SK-N-SH treated with all-trans-retinoic acid at 6 μM for 48 hours (cell line): ENCODE measurements at regions not wholly inside any gene's neighbourhood (a gene's known extent, or its start where the extent isn't known, plus 50 kb on each side); places are given as distances from the start of the nearest gene placed in this dataset.
"Not testable (repeated sequence)": the region's sequence is repeated elsewhere in the genome, so short reads cannot be mapped to it uniquely, and the experiment has no call there.

ENCODE experiments used
- ARNTL ChIP-seq: fragments of 450-650 bp; formaldehyde crosslinking; IDR thresholded peaks from 2 replicates; pipeline ENCODE4 v1.5.0; 2020; ENCODE audit warnings: low read depth, mild to moderate bottlenecking, moderate library complexity, borderline replicate concordance
- BACH2 ChIP-seq: fragments of 250-450 bp; sonication (Bioruptor Pico); IDR thresholded peaks from 2 replicates; pipeline ENCODE4 v1.9.0; 2021; ENCODE audit warnings: mild to moderate bottlenecking, borderline replicate concordance
- CSDC2 ChIP-seq: fragments of 250-450 bp; sonication (Bioruptor Pico); IDR thresholded peaks from 2 replicates; pipeline ENCODE4 v1.5.0; 2020; ENCODE audit warnings: mild to moderate bottlenecking, moderate library complexity
- CSRNP3 ChIP-seq: fragments of 250-450 bp; sonication (Bioruptor Pico); IDR thresholded peaks from 2 replicates; pipeline ENCODE4 v1.5.1; 2021; ENCODE audit warnings: mild to moderate bottlenecking, moderate library complexity
- ESRRG ChIP-seq: fragments of 250-450 bp; sonication (Bioruptor Pico); IDR thresholded peaks from 2 replicates; pipeline ENCODE4 v1.6.1; 2021; ENCODE audit warnings: mild to moderate bottlenecking
- GLIS3 ChIP-seq: fragments of 250-450 bp; sonication (Bioruptor Pico); IDR thresholded peaks from 2 replicates; pipeline ENCODE4 v1.5.0; 2020; ENCODE audit warnings: mild to moderate bottlenecking, moderate library complexity
- PATZ1 ChIP-seq: fragments of 250-450 bp; sonication (Bioruptor Pico); IDR thresholded peaks from 2 replicates; pipeline ENCODE4 v1.8.0; 2020; ENCODE audit warnings: mild to moderate bottlenecking, moderate library complexity, borderline replicate concordance
- RARB ChIP-seq: fragments of 250-450 bp; sonication (Bioruptor Pico); IDR thresholded peaks from 2 replicates; pipeline ENCODE4 v1.8.0; 2021; ENCODE audit warnings: mild to moderate bottlenecking, moderate library complexity
- SNAI2 ChIP-seq: fragments of 250-450 bp; sonication (Bioruptor Pico); IDR thresholded peaks from 2 replicates; pipeline ENCODE4 v1.5.0; 2020; ENCODE audit warnings: mild to moderate bottlenecking, moderate library complexity
- TCF4 ChIP-seq: fragments of 250-450 bp; sonication (Bioruptor Pico); IDR thresholded peaks from 2 replicates; pipeline ENCODE4 v1.8.0; 2021; ENCODE audit warnings: mild to moderate bottlenecking, moderate library complexity, borderline replicate concordance
- TSHZ2 ChIP-seq: fragments of 250-450 bp; sonication (Bioruptor Pico); IDR thresholded peaks from 2 replicates; pipeline ENCODE4 v1.5.0; 2020; ENCODE audit warnings: mild to moderate bottlenecking, moderate library complexity
- ZFP3 ChIP-seq: fragments of 250-450 bp; sonication (Bioruptor Pico); IDR thresholded peaks from 2 replicates; pipeline ENCODE4 v1.5.0; 2020; ENCODE audit warnings: mild to moderate bottlenecking, moderate library complexity
- ZFP30 ChIP-seq: fragments of 450-650 bp; formaldehyde crosslinking; IDR thresholded peaks from 2 replicates; pipeline ENCODE4 v1.5.0; 2022; ENCODE audit warnings: mild to moderate bottlenecking, moderate library complexity
- TF ChIP-seq, protein P1 (sequence below): fragments of 250-450 bp; sonication (Bioruptor Pico); IDR thresholded peaks from 2 replicates; pipeline ENCODE4 v1.8.0; 2021; ENCODE audit warnings: low read depth, mild to moderate bottlenecking, moderate library complexity, borderline replicate concordance

- TF ChIP-seq ZFP3; TCF4; PATZ1 (CRISPR knock-in tag); ARNTL; SNAI2 (CRISPR knock-in tag); CSDC2 (CRISPR knock-in tag); GLIS3 (CRISPR knock-in tag); RARB; CSRNP3 (CRISPR knock-in tag); ZFP30 (CRISPR knock-in tag); BACH2 (CRISPR knock-in tag); ESRRG; TSHZ2 (CRISPR knock-in tag): not testable (repeated sequence)
- TF ChIP-seq, protein P1, sequence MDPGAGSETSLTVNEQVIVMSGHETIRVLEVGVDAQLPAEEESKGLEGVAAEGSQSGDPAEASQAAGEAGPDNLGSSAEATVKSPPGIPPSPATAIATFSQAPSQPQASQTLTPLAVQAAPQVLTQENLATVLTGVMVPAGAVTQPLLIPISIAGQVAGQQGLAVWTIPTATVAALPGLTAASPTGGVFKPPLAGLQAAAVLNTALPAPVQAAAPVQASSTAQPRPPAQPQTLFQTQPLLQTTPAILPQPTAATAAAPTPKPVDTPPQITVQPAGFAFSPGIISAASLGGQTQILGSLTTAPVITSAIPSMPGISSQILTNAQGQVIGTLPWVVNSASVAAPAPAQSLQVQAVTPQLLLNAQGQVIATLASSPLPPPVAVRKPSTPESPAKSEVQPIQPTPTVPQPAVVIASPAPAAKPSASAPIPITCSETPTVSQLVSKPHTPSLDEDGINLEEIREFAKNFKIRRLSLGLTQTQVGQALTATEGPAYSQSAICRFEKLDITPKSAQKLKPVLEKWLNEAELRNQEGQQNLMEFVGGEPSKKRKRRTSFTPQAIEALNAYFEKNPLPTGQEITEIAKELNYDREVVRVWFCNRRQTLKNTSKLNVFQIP (CRISPR knock-in tag): not testable (repeated sequence)
Observed at GRCh38 chr5:39907267-39907951, 482.6 kb upstream of the DAB2 start.
